ENCODE measurements at regions not wholly inside any gene's neighbourhood (a gene's known extent, or its start where the extent isn't known, plus 50 kb on each side); places are given as distances from the start of the nearest gene placed in this dataset.

DNA sequence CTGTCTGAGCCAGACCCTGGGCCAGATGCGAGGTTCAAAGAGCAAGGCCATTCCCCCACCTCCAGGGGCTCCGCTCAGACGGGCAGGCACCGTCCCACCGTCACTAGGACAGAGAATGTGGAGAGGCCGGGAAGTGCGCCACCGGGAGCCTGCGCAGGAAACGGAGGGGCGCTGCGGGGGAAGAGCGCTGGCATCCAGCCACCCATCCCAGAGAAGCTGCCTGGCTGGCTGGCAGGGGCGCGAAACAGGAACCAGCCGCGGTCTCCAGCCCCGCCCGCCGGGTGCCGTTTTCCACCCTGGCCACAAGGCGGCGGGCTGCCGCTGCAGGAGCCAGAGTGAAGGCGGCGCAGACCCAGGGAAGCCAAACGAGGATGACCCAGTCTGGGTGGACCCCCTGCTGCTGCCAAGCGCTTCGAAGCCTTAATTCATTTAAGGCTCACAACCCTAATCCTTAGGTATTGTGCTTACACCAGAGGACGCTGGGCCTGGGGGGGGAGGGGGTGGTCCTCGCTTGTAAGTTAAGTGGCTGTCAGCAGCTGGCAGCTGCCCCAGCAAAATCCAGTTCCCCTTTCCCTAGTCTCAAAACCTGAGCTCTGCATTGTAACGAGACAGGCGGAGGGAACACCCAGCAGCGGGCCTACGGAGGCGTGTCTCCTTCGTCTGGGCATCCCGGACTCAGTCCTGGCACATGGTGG, 114.8 kb upstream of the SMURF2 start (continued):
- TF ChIP-seq, protein P1, sequence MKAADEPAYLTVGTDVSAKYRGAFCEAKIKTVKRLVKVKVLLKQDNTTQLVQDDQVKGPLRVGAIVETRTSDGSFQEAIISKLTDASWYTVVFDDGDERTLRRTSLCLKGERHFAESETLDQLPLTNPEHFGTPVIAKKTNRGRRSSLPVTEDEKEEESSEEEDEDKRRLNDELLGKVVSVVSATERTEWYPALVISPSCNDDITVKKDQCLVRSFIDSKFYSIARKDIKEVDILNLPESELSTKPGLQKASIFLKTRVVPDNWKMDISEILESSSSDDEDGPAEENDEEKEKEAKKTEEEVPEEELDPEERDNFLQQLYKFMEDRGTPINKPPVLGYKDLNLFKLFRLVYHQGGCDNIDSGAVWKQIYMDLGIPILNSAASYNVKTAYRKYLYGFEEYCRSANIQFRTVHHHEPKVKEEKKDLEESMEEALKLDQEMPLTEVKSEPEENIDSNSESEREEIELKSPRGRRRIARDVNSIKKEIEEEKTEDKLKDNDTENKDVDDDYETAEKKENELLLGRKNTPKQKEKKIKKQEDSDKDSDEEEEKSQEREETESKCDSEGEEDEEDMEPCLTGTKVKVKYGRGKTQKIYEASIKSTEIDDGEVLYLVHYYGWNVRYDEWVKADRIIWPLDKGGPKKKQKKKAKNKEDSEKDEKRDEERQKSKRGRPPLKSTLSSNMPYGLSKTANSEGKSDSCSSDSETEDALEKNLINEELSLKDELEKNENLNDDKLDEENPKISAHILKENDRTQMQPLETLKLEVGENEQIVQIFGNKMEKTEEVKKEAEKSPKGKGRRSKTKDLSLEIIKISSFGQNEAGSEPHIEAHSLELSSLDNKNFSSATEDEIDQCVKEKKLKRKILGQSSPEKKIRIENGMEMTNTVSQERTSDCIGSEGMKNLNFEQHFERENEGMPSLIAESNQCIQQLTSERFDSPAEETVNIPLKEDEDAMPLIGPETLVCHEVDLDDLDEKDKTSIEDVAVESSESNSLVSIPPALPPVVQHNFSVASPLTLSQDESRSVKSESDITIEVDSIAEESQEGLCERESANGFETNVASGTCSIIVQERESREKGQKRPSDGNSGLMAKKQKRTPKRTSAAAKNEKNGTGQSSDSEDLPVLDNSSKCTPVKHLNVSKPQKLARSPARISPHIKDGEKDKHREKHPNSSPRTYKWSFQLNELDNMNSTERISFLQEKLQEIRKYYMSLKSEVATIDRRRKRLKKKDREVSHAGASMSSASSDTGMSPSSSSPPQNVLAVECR (CRISPR knock-in tag; IDR thresholded peaks at IDR 0.05; ENCODE audit: borderline replicate concordance) = peak; percentile 86; the same call in 1 of the 2 replicates
- peak; percentile 92 for TF ChIP-seq PHF21A (CRISPR knock-in tag; IDR thresholded peaks at IDR 0.05)
- TF ChIP-seq, protein P2, sequence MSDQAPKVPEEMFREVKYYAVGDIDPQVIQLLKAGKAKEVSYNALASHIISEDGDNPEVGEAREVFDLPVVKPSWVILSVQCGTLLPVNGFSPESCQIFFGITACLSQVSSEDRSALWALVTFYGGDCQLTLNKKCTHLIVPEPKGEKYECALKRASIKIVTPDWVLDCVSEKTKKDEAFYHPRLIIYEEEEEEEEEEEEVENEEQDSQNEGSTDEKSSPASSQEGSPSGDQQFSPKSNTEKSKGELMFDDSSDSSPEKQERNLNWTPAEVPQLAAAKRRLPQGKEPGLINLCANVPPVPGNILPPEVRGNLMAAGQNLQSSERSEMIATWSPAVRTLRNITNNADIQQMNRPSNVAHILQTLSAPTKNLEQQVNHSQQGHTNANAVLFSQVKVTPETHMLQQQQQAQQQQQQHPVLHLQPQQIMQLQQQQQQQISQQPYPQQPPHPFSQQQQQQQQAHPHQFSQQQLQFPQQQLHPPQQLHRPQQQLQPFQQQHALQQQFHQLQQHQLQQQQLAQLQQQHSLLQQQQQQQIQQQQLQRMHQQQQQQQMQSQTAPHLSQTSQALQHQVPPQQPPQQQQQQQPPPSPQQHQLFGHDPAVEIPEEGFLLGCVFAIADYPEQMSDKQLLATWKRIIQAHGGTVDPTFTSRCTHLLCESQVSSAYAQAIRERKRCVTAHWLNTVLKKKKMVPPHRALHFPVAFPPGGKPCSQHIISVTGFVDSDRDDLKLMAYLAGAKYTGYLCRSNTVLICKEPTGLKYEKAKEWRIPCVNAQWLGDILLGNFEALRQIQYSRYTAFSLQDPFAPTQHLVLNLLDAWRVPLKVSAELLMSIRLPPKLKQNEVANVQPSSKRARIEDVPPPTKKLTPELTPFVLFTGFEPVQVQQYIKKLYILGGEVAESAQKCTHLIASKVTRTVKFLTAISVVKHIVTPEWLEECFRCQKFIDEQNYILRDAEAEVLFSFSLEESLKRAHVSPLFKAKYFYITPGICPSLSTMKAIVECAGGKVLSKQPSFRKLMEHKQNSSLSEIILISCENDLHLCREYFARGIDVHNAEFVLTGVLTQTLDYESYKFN (CRISPR knock-in tag; conservative IDR thresholded peaks at IDR 0.05) = peak; percentile 79; the same call in 1 of the 2 replicates
- TF ChIP-seq, protein P3, sequence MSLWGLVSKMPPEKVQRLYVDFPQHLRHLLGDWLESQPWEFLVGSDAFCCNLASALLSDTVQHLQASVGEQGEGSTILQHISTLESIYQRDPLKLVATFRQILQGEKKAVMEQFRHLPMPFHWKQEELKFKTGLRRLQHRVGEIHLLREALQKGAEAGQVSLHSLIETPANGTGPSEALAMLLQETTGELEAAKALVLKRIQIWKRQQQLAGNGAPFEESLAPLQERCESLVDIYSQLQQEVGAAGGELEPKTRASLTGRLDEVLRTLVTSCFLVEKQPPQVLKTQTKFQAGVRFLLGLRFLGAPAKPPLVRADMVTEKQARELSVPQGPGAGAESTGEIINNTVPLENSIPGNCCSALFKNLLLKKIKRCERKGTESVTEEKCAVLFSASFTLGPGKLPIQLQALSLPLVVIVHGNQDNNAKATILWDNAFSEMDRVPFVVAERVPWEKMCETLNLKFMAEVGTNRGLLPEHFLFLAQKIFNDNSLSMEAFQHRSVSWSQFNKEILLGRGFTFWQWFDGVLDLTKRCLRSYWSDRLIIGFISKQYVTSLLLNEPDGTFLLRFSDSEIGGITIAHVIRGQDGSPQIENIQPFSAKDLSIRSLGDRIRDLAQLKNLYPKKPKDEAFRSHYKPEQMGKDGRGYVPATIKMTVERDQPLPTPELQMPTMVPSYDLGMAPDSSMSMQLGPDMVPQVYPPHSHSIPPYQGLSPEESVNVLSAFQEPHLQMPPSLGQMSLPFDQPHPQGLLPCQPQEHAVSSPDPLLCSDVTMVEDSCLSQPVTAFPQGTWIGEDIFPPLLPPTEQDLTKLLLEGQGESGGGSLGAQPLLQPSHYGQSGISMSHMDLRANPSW (CRISPR knock-in tag; IDR thresholded peaks at IDR 0.05; ENCODE audit: borderline replicate concordance) = peak; percentile 89; the same call in 1 of the 2 replicates
- TF ChIP-seq ATF7-NPFF (CRISPR knock-in tag; IDR thresholded peaks at IDR 0.05; ENCODE audit: low read depth) = peak; percentile 76
- TF ChIP-seq, protein P4, sequence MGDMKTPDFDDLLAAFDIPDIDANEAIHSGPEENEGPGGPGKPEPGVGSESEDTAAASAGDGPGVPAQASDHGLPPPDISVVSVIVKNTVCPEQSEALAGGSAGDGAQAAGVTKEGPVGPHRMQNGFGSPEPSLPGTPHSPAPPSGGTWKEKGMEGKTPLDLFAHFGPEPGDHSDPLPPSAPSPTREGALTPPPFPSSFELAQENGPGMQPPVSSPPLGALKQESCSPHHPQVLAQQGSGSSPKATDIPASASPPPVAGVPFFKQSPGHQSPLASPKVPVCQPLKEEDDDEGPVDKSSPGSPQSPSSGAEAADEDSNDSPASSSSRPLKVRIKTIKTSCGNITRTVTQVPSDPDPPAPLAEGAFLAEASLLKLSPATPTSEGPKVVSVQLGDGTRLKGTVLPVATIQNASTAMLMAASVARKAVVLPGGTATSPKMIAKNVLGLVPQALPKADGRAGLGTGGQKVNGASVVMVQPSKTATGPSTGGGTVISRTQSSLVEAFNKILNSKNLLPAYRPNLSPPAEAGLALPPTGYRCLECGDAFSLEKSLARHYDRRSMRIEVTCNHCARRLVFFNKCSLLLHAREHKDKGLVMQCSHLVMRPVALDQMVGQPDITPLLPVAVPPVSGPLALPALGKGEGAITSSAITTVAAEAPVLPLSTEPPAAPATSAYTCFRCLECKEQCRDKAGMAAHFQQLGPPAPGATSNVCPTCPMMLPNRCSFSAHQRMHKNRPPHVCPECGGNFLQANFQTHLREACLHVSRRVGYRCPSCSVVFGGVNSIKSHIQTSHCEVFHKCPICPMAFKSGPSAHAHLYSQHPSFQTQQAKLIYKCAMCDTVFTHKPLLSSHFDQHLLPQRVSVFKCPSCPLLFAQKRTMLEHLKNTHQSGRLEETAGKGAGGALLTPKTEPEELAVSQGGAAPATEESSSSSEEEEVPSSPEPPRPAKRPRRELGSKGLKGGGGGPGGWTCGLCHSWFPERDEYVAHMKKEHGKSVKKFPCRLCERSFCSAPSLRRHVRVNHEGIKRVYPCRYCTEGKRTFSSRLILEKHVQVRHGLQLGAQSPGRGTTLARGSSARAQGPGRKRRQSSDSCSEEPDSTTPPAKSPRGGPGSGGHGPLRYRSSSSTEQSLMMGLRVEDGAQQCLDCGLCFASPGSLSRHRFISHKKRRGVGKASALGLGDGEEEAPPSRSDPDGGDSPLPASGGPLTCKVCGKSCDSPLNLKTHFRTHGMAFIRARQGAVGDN (CRISPR knock-in tag; IDR thresholded peaks at IDR 0.05) = peak; percentile 96
- TF ChIP-seq ZSCAN25 (CRISPR knock-in tag; IDR thresholded peaks at IDR 0.05) = peak; percentile 76
- TF ChIP-seq, protein P5, sequence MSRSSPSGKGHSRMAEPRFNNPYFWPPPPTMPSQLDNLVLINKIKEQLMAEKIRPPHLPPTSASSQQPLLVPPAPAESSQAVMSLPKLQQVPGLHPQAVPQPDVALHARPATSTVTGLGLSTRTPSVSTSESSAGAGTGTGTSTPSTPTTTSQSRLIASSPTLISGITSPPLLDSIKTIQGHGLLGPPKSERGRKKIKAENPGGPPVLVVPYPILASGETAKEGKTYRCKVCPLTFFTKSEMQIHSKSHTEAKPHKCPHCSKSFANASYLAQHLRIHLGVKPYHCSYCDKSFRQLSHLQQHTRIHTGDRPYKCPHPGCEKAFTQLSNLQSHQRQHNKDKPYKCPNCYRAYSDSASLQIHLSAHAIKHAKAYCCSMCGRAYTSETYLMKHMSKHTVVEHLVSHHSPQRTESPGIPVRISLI (CRISPR knock-in tag; IDR thresholded peaks at IDR 0.05; ENCODE audit: borderline replicate concordance) = 0 out of 2 replicates have a peak, but pooled peaks have one; percentile 64
- TF ChIP-seq ZNF136 (CRISPR knock-in tag; IDR thresholded peaks at IDR 0.05; ENCODE audit: low read depth) = 0 out of 2 replicates have a peak, but pooled peaks have one; percentile 67
- peak; percentile 80; the same call in 1 of the 2 replicates for TF ChIP-seq ZBTB7A (CRISPR knock-in tag; IDR thresholded peaks at IDR 0.05)

All from HepG2 (cell line).